ENCODE measurements at regions not wholly inside any gene's neighbourhood (a gene's known extent, or its start where the extent isn't known, plus 50 kb on each side); places are given as distances from the start of the nearest gene placed in this dataset.

DNA sequence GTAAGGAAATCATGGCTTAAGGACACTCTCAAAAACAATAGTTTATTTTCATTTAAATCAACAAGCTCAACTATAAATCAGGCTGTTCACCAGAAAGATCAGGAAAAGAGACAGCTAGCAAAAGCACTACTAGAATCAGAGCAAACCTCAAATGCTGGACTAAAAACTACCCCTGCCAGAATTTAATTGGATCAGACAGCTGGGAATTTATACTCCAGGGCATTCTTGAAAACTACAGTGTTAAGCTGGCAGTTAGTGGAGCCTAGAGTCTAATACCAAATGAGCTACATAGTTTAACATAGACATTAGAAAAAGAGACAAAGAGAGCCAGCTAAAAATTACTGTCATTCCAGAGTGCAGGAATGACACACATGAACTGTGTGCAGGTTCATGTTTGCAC lies 1016.4 kb upstream of the CRIM1 start:
- no peak for DNase-seq (ENCODE audit: extremely low read depth, low read depth)
- TF ChIP-seq CTCF (IDR thresholded peaks at IDR 0.05; ENCODE audit: low read depth, low read length), result no peak

- no peak for TF ChIP-seq CTCF (IDR thresholded peaks at IDR 0.05; ENCODE audit: low read depth, low read length)
- DNase-seq (ENCODE audit: extremely low read depth, low read depth), result no peak
Observed at GRCh38 chr2:35337922-35338321, 1017.7 kb upstream of the CRIM1 start.

GRCh38 chr2:35314049-35314448 lies 1041.5 kb upstream of the CRIM1 start:
- TF ChIP-seq CTCF (IDR thresholded peaks at IDR 0.05; ENCODE audit: low read depth, low read length), result no peak
- DNase-seq (ENCODE audit: extremely low read depth, low read depth), result no peak

DNA sequence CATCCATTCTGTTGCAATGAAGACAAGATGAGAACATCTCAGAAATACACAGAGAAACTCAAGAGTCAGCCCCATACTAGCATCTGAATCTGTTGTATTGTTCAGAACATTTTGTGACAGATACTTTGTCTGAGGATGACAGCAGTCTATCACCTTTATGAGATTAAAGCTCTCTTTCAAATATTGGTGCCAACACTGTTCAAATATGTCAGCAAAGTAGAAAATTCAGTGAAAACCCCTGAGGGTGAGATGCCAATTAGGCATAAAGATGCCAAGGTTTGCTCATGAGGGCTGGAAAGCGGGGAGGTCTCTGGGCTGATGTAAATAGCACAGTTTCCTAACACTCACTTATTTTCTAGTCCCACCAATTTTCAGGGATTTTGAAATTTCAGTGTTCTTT lies 1054.2 kb upstream of the CRIM1 start:
- TF ChIP-seq CTCF (IDR thresholded peaks at IDR 0.05; ENCODE audit: low read depth, low read length), result no peak
- no peak for DNase-seq (ENCODE audit: extremely low read depth, low read depth)

DNA sequence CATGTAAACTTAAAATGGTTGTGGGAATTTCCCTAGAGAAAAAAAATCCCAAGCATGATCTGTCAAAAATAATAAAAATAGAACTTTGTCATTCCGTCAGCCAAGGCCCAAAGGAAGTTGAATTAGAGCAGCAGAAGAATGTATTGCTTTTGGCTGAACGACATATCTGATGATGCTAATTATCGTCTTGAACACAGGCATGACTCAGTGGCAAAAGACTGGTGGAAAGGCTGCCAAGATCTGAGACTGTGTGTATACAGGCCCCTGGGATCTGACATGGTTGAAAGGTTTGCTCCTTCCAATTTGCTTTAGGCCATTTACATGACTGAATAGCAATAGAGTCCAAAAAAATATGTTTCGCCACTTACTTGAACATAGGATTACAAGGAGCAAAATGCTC lies 1057.1 kb upstream of the CRIM1 start:
- no peak for DNase-seq (ENCODE audit: extremely low read depth, low read depth)
- no peak for TF ChIP-seq CTCF (IDR thresholded peaks at IDR 0.05; ENCODE audit: low read depth, low read length)

DNA sequence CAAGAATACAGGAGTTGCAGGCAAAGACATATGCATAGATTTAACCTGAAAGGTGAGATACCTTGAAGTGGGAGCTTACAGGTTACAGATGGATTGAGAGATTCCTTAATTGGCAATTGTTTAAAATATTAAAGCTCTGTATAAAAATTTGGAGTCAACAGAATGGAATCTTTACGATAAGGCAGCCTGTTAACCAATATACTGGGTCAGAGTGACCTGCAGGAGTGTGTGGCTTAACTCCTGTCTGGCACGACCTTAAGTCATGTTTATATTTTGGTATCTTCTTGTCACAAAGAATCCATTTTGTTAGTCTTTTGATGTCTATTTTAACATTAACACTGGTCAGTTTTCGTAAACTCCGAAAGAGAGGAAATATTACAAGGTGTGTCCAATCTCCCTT lies 1058.2 kb upstream of the CRIM1 start:
- no peak for DNase-seq (ENCODE audit: extremely low read depth, low read depth)
- TF ChIP-seq CTCF (IDR thresholded peaks at IDR 0.05; ENCODE audit: low read depth, low read length), result no peak

- no peak for TF ChIP-seq CTCF (IDR thresholded peaks at IDR 0.05; ENCODE audit: low read depth, low read length)
- no peak for DNase-seq (ENCODE audit: extremely low read depth, low read depth)
Observed at GRCh38 chr2:35294636-35295263, 1060.8 kb upstream of the CRIM1 start.
